H9 (cell line): ENCODE measurements at regions not wholly inside any gene's neighbourhood (a gene's known extent, or its start where the extent isn't known, plus 50 kb on each side); places are given as distances from the start of the nearest gene placed in this dataset.

Source experiments
- DNase-seq: peaks from one replicate; pipeline ENCODE4 v3.0.0-alpha.2; 2017
- H2AFZ ChIP-seq: one replicate; pipeline ENCODE4 v1.6.1; 2013; ENCODE audit warnings: mild to moderate bottlenecking, low read length, control low read depth, moderate library complexity
- H2AK5ac ChIP-seq: 2 replicates; pipeline ENCODE4 v1.6.1; 2013; ENCODE audit warnings: low read length, control low read depth, mixed read lengths; ENCODE audit not compliant: insufficient read length
- H2BK120ac ChIP-seq: one replicate; pipeline ENCODE4 v1.6.1; 2013; ENCODE audit warnings: low read depth, mild to moderate bottlenecking, low read length, control low read depth, inconsistent platforms; ENCODE audit not compliant: poor library complexity, severe bottlenecking
- H2BK12ac ChIP-seq: 2 replicates; pipeline ENCODE4 v1.6.1; 2013; ENCODE audit warnings: low read length, control low read depth, mixed read lengths, low read depth; ENCODE audit not compliant: insufficient read length
- H2BK15ac ChIP-seq: 2 replicates; pipeline ENCODE4 v1.6.1; 2013; ENCODE audit warnings: low read depth, low read length, control low read depth
- H2BK20ac ChIP-seq: one replicate; pipeline ENCODE4 v1.6.1; 2013; ENCODE audit warnings: low read depth, mild to moderate bottlenecking, low read length, control low read depth, inconsistent platforms; ENCODE audit not compliant: poor library complexity, severe bottlenecking
- H2BK5ac ChIP-seq: 2 replicates; pipeline ENCODE4 v1.6.1; 2013; ENCODE audit warnings: low read length, control low read depth, mixed read lengths; ENCODE audit not compliant: insufficient read length
- H3K14ac ChIP-seq: 2 replicates; pipeline ENCODE4 v1.6.1; 2013; ENCODE audit warnings: low read length, control low read depth; ENCODE audit not compliant: insufficient read depth
- H3K18ac ChIP-seq: 2 replicates; pipeline ENCODE4 v1.6.1; 2013; ENCODE audit warnings: low read depth, mild to moderate bottlenecking, mixed read lengths, low read length, control low read depth; ENCODE audit not compliant: insufficient read length
- H3K23ac ChIP-seq: 2 replicates; pipeline ENCODE4 v1.6.1; 2013; ENCODE audit warnings: low read length, control low read depth, mixed read lengths, low read depth; ENCODE audit not compliant: insufficient read length
- H3K23me2 ChIP-seq: 2 replicates; pipeline ENCODE4 v1.6.1; 2013; ENCODE audit warnings: low read depth, mild to moderate bottlenecking, mixed read lengths, low read length, control low read depth; ENCODE audit not compliant: insufficient read length, poor library complexity, severe bottlenecking
- H3K27ac ChIP-seq: 2 replicates; pipeline ENCODE4 v1.5.1; 2013; ENCODE audit warnings: low read length, control low read depth, mixed read lengths, low read depth; ENCODE audit not compliant: insufficient read length
- H3K27me3 ChIP-seq: 2 replicates; pipeline ENCODE4 v1.6.1; 2013; ENCODE audit warnings: low read length, control low read depth, inconsistent platforms; ENCODE audit not compliant: insufficient read depth
- H3K4ac ChIP-seq: 2 replicates; pipeline ENCODE4 v1.6.1; 2013; ENCODE audit warnings: low read depth, mild to moderate bottlenecking, control low read depth, inconsistent platforms, low read length, moderate library complexity
- H3K4me1 ChIP-seq: 2 replicates; pipeline ENCODE4 v1.6.1; 2013; ENCODE audit warnings: low read length, control low read depth, inconsistent platforms; ENCODE audit not compliant: insufficient read depth
- H3K4me2 ChIP-seq: 2 replicates; pipeline ENCODE4 v1.6.1; 2013; ENCODE audit warnings: low read length, control low read depth, mixed read lengths; ENCODE audit not compliant: insufficient read length, insufficient read depth
- H3K56ac ChIP-seq: 2 replicates; pipeline ENCODE4 v1.6.1; 2013; ENCODE audit warnings: low read depth, mild to moderate bottlenecking, mixed read lengths, low read length, control low read depth; ENCODE audit not compliant: insufficient read length
- H3K79me1 ChIP-seq: 2 replicates; pipeline ENCODE4 v1.6.1; 2013; ENCODE audit warnings: low read depth, mild to moderate bottlenecking, moderate library complexity, low read length, control low read depth, inconsistent platforms; ENCODE audit not compliant: insufficient read depth, poor library complexity, severe bottlenecking
- H3K79me2 ChIP-seq: 2 replicates; pipeline ENCODE4 v1.6.1; 2013; ENCODE audit warnings: low read length, control low read depth, inconsistent platforms; ENCODE audit not compliant: insufficient read depth
- H3K9ac ChIP-seq: 2 replicates; pipeline ENCODE4 v1.6.1; 2013; ENCODE audit warnings: low read length, control low read depth, mixed read lengths; ENCODE audit not compliant: insufficient read length; ENCODE audit errors: extremely low read depth
- H3K9me3 ChIP-seq: one replicate; pipeline ENCODE4 v1.6.1; 2013; ENCODE audit warnings: low read depth, low read length, inconsistent platforms; ENCODE audit not compliant: control insufficient read depth
- H3T11ph ChIP-seq: one replicate; pipeline ENCODE4 v1.6.1; 2013; ENCODE audit warnings: mild to moderate bottlenecking, low read length, control low read depth, inconsistent platforms
- H4K20me1 ChIP-seq: one replicate; pipeline ENCODE4 v1.6.1; 2013; ENCODE audit not compliant: control insufficient read depth, insufficient read length, insufficient read depth
- H4K5ac ChIP-seq: 2 replicates; pipeline ENCODE4 v1.6.1; 2013; ENCODE audit warnings: low read depth, mild to moderate bottlenecking, mixed read lengths, low read length, control low read depth; ENCODE audit not compliant: insufficient read length
- H4K8ac ChIP-seq: replicated peaks from 2 replicates; pipeline ENCODE4 v1.6.1; 2013; ENCODE audit warnings: low read length, control low read depth, mixed read lengths, low read depth; ENCODE audit not compliant: insufficient read length
- H4K91ac ChIP-seq: 2 replicates; pipeline ENCODE4 v1.6.1; 2013; ENCODE audit warnings: low read depth, mild to moderate bottlenecking, moderate library complexity, mixed read lengths, low read length, control low read depth; ENCODE audit not compliant: insufficient read length
- H3K27ac Mint-ChIP-seq, 3 experiments: 2 replicates in 2 of 3; 3 replicates in 1 of 3; pipeline ENCODE4 v1.8.0; 2020 to 2021; ENCODE audit warnings: mixed read lengths in 3 of 3, mild to moderate bottlenecking in 1 of 3, moderate library complexity in 1 of 3
- H3K27me3 Mint-ChIP-seq: 2 replicates; pipeline ENCODE4 v1.8.0; 2021; ENCODE audit warnings: low read depth, mild to moderate bottlenecking, moderate library complexity, mixed read lengths
- H3K36me3 Mint-ChIP-seq, 3 experiments: 2 replicates in 2 of 3; 3 replicates in 1 of 3; pipeline ENCODE4 v1.8.0; 2020 to 2021; ENCODE audit warnings: low read depth in 3 of 3, mixed read lengths in 3 of 3; ENCODE audit not compliant: insufficient read depth in 1 of 3
- H3K4me1 Mint-ChIP-seq, 2 experiments: 2 replicates each; pipeline ENCODE4 v1.8.0; 2020; ENCODE audit warnings: mixed read lengths in 2 of 2
- H3K4me3 Mint-ChIP-seq, 2 experiments: 2 replicates in 1 of 2; 3 replicates in 1 of 2; pipeline ENCODE4 v1.8.0; 2020 to 2021; ENCODE audit warnings: mild to moderate bottlenecking in 2 of 2, mixed read lengths in 2 of 2, moderate library complexity in 1 of 2
- H3K9me3 Mint-ChIP-seq, 2 experiments: 2 replicates in 1 of 2; 3 replicates in 1 of 2; pipeline ENCODE4 v1.8.0; 2020; ENCODE audit warnings: mild to moderate bottlenecking in 2 of 2, mixed read lengths in 2 of 2, moderate library complexity in 1 of 2
- CTCF ChIP-seq: fragments of 200-600 bp; sonication (generic); conservative IDR thresholded peaks from 3 replicates; pipeline ENCODE4 v1.8.0; 2021; ENCODE audit warnings: antibody characterized with exemption, mild to moderate bottlenecking
- WGBS: extraction: QIAGEN DNeasy Blood & Tissue Kit; methylation state at CpG from one replicate; pipeline ENCODE4 v1.1.7; 2013; ENCODE audit warnings: missing lambda C conversion rate, low lambda C conversion rate, mixed read lengths; ENCODE audit not compliant: insufficient read length; ENCODE audit errors: extremely low coverage; 5-methylcytosine and 5-hydroxymethylcytosine counted together

GRCh38 chrX:6325437-6325836 is 96.8 kb upstream of the NLGN4X start:
- H4K91ac ChIP-seq = no peak overlapping the region
- no CpG with 5 or more reads among the region's 4 CpGs for WGBS
- no peak overlapping the region for H3K23ac ChIP-seq
- H3K27me3 ChIP-seq = no peaks in the 10 kb centered on the region
- H3K14ac ChIP-seq = no peak overlapping the region
- H3K79me1 ChIP-seq = no peaks in the 10 kb centered on the region
- no peak overlapping the region for H3K18ac ChIP-seq
- no peaks in the 10 kb centered on the region for H3K4me1 ChIP-seq
- H3K23me2 ChIP-seq = no peaks in the 10 kb centered on the region
- H3K9me3 ChIP-seq = no peaks in the 10 kb centered on the region
- H3K9ac ChIP-seq = no peak overlapping the region
- Mint-ChIP-seq H3K36me3 (peaks cover 0 to 19% (median 9%) of the 10 kb centered on the region in 3 experiments; a peak in 6 of 7 replicates), H3K9me3 (peaks cover 14 to 18% of the 10 kb centered on the region in 2 experiments), H3K27ac (no peak overlapping the region), H3K4me3 (no peak overlapping the region), H3K4me1 (peaks cover 9% of the 10 kb centered on the region in 2 experiments), H3K27me3 (no peaks in the 10 kb centered on the region)
- no peak overlapping the region for H4K5ac ChIP-seq
- H2AK5ac ChIP-seq = no peak overlapping the region
- no peak overlapping the region for H2BK5ac ChIP-seq
- H3K27ac ChIP-seq = no peak overlapping the region
- H2BK20ac ChIP-seq = no peak overlapping the region
- no peak for TF ChIP-seq CTCF
- no peak overlapping the region for H4K8ac ChIP-seq
- no peak overlapping the region for H3T11ph ChIP-seq
- no peak overlapping the region for H3K4ac ChIP-seq
- no peak overlapping the region for H2BK12ac ChIP-seq
- DNase-seq = peak; percentile 31
- H3K56ac ChIP-seq = no peak overlapping the region
- no peak overlapping the region for H2AFZ ChIP-seq
- H2BK120ac ChIP-seq = no peak overlapping the region
- H3K79me2 ChIP-seq = no peaks in the 10 kb centered on the region
- H4K20me1 ChIP-seq = no peaks in the 10 kb centered on the region
- no peak overlapping the region for H2BK15ac ChIP-seq
- no peak overlapping the region for H3K4me2 ChIP-seq
